Stimulated activated CD8-positive, alpha-beta memory T cell treated with anti-CD3 and anti-CD28 coated beads, Interleukin-7, amount 100 ng/mL, for 1 hour (primary cell): ENCODE measurements at regions not wholly inside any gene's neighbourhood (a gene's known extent, or its start where the extent isn't known, plus 50 kb on each side); places are given as distances from the start of the nearest gene placed in this dataset.

ENCODE experiments used
- DNase-seq, 2 donors: peaks; one replicate each; pipeline ENCODE4 v3.0.0-alpha.2; 2020; ENCODE audit warnings: low read depth in 2 of 2

DNA sequence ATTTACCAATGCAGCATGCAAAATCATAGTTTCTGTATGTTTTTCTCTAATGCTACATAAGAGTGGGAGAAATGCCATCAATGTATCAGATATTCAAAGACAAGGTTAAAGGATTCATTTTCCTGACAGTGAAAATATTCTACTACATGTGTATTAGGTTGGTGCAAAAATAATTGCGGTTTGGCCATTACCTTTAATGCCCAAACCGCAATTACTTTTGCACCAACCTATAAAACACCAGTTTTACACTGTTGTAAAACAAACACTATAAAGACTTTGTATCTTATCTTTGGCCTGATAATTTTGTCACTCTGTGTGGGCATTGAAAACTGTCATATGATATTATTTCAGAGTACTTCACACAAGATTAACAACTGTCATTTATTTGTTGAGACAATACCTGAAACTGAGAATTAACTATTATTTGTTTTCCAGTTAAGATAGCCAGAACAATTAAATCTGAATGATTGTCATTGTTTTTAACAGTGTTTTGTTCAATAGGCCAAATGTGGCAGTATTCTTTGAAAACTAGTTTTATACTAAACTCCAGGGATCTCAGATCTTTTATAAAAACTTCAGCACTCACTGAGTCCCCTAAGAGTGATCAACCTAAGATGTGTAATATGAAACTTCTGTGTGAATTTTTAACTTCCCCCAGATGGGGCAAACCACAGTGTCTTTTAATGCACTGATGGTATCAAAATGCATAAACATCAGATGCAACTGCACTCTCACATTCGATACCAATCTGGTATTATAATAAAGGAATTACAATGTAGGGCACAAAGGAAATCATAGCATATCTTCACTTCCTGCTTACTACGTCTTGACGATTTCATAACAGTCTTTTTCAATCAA is 53.8 kb upstream of the FBN2 start:
- DNase-seq: no peak

DNA sequence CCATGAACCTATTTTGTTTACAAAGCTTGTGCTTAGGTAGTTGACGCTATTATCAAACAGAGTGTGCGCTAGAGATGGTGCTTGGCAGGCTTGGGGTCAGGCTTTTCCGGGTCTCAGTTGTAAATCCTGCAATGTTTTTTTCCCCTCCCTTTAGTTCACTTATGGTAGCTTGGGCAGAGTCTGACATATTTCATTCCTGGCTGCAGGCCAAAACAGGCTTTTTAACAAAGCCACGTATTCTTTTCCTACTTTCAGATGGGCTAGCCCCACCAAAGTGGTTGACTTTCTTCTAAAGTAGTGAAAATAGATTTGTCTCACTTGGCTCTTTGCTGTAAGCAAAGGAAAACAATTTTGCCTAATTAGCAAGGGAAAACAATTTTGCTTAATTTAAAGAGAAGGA is 58.0 kb upstream of the FBN2 start:
- DNase-seq: no peak

GRCh38 chr5:128597156-128597555 is 59.1 kb upstream of the FBN2 start:
- no peak for DNase-seq

DNA sequence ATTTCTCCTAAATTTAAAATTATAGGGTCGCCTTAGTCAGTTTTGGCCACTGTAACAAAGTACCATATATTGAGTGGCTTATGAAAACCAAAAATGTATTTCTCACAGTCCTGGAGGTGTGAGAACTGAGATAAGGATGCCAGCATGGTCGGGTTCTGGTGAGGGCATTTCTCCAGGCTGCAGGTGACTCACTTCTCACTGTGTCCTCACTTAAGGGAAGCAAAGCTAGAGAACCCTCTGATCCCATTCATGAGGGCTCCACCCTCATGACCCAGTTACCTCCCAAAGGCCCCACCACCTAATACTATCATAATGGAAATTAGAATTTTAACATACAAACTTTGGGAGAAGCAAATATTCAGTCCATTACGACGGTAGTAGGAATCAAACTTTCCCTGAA is 75.1 kb upstream of the FBN2 start:
- no peak for DNase-seq

DNA sequence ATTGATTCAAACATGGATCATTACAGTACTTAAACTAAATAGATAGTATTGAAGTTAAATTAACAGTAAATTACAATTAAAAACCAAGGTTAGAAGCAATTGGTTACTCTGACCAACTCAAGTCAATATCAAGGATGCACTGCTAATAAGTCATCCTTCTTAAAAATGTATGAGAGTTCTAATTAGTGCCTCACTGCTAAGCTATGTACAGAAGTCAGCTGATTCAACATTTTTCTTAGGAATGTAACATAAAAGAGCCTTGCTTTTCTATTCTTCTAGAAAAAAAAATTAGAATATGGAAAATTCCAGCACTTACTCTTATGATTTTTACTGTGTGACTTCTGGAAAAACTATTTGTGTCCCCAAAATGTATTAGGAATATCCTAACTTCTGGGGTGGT is 75.7 kb upstream of the FBN2 start:
- no peak for DNase-seq

- no peak for DNase-seq
Measured at GRCh38 chr5:128615578-128615977, 77.5 kb upstream of the FBN2 start.

DNA sequence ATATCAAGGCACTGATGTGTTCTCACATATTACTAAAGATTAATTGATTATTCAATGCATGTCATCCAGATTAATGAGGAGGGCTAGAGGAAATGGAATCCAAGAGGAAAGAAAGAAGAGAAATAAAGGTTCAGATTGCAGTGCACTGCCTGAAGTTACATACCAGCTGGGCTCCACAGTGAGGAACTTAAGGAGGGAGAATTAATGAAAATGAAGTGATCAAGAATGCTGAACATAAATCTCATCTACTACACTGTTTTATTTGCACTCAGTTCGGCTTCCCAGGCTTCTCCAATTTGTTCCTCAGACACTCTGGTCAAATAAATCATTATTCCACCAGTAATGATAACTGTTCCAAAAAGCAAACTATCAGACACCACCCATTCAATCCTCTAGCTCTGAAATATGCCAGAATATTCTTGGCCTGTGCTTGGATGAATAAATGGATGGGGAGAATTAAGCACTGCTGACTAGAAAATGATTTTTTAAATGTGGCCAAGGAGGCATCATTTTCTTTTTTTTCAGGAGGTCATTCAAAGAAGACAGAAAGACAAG is 88.6 kb upstream of the FBN2 start:
- DNase-seq: no peak

- no peak for DNase-seq
Measured at GRCh38 chr5:128627939-128628338, 89.9 kb upstream of the FBN2 start.

- no peak for DNase-seq
Measured at GRCh38 chr5:128629157-128629556, 91.1 kb upstream of the FBN2 start.

GRCh38 chr5:128630121-128630520 is 92.1 kb upstream of the FBN2 start:
- DNase-seq: no peak

- no peak for DNase-seq
Measured at GRCh38 chr5:128631771-128632170, 93.7 kb upstream of the FBN2 start.

DNA sequence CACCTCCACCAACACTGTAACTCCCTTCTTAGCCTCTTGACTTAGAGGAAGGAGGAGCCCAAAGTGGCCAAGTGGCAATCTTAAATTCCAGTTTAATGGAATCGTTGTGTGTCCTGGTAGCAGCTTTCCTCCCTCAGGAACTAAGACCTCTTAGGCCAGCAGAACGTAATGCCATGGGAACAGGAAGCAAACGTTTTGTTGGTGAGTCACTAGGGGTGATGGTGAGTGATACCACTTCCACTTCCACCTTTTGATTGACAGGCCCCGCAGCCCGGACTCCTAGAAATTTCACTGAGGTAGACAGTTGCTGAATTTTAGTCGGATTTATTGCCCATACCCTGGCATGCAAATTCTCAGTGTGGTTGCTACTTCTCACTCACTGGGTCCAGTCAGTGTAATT is 94.2 kb upstream of the FBN2 start:
- DNase-seq: no peak

DNA sequence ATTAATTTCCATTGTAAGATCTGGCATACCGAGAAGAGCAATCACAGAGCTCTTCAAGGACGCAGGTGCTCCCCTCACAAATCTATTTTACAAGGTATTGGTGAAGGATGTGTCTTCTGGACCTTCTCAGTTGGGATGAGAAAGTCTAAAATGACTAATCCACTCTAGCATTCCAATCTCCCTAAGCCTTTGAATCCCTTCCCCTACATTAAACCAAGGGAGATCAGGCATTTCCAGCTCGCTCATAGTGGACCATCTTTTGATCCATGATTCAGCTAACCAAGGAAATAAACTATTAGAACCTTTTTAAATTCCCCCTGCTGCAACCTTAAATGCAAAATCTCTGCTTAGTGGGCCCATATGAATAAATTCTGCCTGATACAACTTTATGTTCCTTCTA is 95.9 kb upstream of the FBN2 start:
- no peak for DNase-seq

DNA sequence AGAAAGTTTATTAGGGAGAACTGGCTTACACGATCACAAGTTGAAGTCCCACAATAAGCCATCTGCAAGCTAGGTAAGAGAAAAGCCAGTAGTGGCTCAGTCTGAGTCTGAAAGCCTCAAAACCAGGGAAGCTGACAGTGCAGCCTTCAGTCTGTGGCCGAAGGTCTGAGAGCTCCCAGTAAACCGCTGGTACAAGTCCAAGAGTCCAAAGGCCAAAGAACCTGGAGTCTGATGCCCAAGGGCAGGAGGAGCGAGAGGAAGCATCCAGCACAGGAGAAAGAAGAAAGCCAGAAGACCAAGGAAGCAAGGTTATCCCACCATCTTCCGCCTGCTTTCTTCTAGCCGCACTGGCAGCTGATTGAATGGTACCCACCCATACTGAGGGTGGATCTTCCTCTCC is 97.3 kb upstream of the FBN2 start:
- no peak for DNase-seq

DNA sequence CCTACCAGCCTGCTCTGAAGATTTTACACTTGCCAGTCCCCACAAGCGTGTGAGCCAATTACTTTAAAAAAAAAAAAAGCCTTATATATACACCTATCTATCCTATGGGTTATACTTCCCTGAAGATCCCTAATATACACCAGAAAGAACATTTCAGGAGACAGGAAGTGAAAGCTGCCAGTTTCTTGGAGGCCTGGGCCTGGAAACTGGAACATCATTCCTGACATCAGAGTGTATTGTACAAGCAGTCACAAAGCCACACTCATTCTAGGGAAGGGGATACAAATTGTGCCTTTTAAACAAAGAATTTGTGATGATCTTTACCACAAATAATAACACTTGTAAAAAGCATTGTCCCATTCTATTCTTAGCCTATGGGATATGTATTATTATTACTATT is 98.3 kb upstream of the FBN2 start:
- no peak for DNase-seq

DNA sequence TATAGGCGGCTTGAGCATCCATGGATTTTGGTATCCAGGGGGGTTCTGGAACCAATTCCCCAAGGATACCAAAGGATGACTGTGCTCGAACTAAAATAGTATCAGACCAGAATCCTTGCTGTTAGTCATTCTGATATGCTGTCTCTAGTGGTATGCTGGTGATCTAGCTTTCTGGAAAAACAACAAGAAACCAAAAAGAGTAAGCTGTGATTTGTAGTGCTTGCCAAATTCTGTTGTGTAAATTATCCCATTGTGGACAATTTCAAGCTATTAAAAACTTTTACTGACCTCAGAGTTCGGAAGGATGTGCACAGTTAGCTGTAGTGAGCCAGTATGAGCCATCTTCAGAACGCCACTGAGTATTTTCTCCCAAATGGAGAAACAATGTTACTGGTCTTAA is 99.0 kb upstream of the FBN2 start:
- no peak for DNase-seq

- DNase-seq: no peak
Measured at GRCh38 chr5:128641861-128642260, 103.8 kb upstream of the FBN2 start.

GRCh38 chr5:128644863-128645262 is 106.8 kb upstream of the FBN2 start:
- DNase-seq: no peak

- DNase-seq: no peak
Measured at GRCh38 chr5:128645581-128645980, 107.5 kb upstream of the FBN2 start.

DNA sequence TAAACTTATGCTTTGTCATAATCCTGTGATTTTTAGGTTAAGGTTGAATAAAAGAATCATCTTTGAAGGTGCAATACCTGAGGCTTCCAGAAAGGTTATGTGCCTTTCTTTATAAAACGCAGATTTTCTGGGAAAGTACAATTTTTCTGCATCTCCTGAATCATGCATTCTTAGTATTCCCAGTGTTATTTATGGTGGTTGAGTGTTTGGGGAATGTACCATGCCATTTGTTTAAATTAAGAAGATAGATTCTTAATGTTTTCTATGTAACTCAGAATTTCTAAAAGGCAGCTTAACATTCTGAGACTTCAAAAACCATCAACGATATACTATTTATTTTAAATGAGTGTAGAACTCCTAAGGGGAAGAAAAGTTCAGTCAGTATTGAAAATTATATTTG is 108.1 kb upstream of the FBN2 start:
- DNase-seq: no peak

DNA sequence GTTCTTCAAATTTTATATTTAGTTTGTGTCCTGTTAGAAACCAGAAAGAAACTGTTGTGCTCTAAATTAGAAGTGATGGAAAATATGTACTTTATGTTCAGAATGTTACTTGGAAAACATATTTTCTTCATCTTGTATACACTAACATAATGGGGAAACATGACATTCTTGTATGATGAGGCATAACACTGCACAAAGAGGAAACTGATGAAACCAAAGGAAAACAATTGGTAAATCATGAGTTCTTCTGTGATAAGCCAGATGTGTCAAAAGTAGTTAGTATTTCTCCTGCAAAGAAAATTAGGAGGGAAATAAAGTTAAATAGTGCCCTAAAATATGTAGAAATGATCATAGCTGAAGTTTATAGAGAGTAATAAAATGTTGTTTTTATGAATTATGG is 111.1 kb upstream of the FBN2 start:
- no peak for DNase-seq

DNA sequence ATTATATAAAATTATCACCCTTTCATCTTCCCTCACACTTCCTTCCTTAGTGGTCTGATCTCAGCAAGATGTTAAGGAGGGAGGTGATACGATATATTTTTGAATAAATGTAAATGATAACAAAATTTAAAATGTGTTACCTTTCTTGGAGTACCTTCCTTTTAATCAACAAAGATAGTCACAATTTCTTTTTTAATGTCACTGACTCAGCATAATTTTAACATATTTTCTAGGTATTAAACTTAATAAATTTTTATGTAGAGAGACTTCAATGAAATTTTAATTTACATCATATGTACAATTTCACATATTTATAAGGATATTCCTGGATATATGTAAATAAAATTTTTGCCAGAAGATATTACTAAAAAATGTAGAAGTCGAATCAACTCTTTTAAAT is 125.0 kb upstream of the FBN2 start:
- no peak for DNase-seq

GRCh38 chr5:128665747-128666355 is 127.8 kb upstream of the FBN2 start:
- DNase-seq: no peak
